T47D (cell line): ENCODE measurements at regions not wholly inside any gene's neighbourhood (a gene's known extent, or its start where the extent isn't known, plus 50 kb on each side); places are given as distances from the start of the nearest gene placed in this dataset.
A peak's percentile ranks its signal among the peaks of the same experiment; 100 is the strongest.
"Not testable (repeated sequence)": the region's sequence is repeated elsewhere in the genome, so short reads cannot be mapped to it uniquely, and the experiment has no call there.

ENCODE experiments used
- DNase-seq, 2 experiments: peaks; one replicate each; pipeline versions ENCODE4 v3.0.0 to v3.0.0-alpha.2; 2011 to 2012; ENCODE audit warnings: low read depth in 1 of 2, low spot score in 1 of 2
- JUND ChIP-seq: IDR thresholded peaks from 2 replicates; pipeline ENCODE4 v1.6.1; 2012; ENCODE audit warnings: low read depth
- in situ Hi-C: cut with HindIII; loops from 2 replicates; pipeline ENCODE4 v1.10.0; 2016; ENCODE audit warnings: low sequenced_read_pairs, low pct_unique_long_range_greater_than_20kb

DNA sequence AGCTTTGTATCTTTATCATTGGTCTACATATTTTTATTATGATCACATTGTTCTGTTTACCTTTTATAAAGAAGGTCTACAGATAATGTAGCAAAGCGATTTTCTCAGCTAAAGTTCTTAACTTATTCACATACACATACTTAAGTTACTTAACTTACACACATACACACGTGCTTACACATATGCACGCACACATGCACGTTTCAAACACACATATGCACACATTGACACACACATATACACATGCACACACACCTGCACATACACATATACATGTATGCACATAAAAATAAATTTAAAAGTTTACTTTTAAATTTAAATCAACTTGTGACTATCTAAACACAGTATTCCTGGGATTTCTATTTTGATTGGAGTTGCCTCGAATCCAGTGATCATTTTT, 1204.5 kb upstream of the SLC39A10 start:
- in situ Hi-C loops, result no loop called here
- TF ChIP-seq JUND, result no peak

GRCh38 chr2:194445226-194445625, 1211.8 kb upstream of the SLC39A10 start:
- in situ Hi-C loops, result no loop called here
- no peak for DNase-seq
- TF ChIP-seq JUND, result no peak

More for the DNA sequence above, 1204.5 kb upstream of the SLC39A10 start:
- DNase-seq, result no peak

- no peak for DNase-seq
These were observed 1213.1 kb upstream of the SLC39A10 start for GRCh38 chr2:194443926-194444325.

GRCh38 chr2:194424683-194425209, 1232.3 kb upstream of the SLC39A10 start:
- in situ Hi-C loops, result no loop called here

More at GRCh38 chr2:194443926-194444325, 1213.1 kb upstream of the SLC39A10 start:
- no peak for TF ChIP-seq JUND
- in situ Hi-C loops, result no loop called here

GRCh38 chr2:194411221-194411620, 1245.8 kb upstream of the SLC39A10 start:
- no peak for DNase-seq
- TF ChIP-seq JUND, result no peak
- in situ Hi-C loops, result no loop called here

More at GRCh38 chr2:194424683-194425209, 1232.3 kb upstream of the SLC39A10 start:
- TF ChIP-seq JUND, result no peak
- DNase-seq, result peak in 1 of 2 experiments; percentile 5

- in situ Hi-C loops, result no loop called here
- no peak for DNase-seq
- TF ChIP-seq JUND, result no peak
These were observed 1261.2 kb upstream of the SLC39A10 start for GRCh38 chr2:194395818-194396217.

- no peak for TF ChIP-seq JUND
- no peak for DNase-seq
- in situ Hi-C loops, result no loop called here
These were observed 1271.7 kb upstream of the SLC39A10 start for GRCh38 chr2:194385376-194385775.

DNA sequence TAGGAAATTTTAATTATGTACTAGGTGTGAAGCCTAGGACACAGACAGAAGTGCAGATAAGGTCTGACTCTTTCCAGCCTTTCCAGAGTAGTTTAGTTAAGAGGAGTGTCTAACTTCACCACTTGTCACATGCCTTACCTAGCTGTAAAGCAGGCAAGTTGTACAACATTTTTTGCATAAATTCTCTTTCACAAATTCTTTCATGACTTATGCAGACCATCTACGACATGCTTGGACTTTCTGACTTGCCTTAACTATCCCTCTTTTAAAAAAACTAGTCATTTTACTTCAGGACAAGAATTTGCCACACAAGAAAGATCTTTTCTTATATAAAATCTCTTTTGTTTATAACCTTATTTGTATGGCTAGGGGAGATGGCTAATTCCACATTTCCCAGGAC, 1273.6 kb upstream of the SLC39A10 start:
- peak in 1 of 2 experiments; percentile 38 for DNase-seq
- TF ChIP-seq JUND, result no peak
- in situ Hi-C loops, result no loop called here

DNA sequence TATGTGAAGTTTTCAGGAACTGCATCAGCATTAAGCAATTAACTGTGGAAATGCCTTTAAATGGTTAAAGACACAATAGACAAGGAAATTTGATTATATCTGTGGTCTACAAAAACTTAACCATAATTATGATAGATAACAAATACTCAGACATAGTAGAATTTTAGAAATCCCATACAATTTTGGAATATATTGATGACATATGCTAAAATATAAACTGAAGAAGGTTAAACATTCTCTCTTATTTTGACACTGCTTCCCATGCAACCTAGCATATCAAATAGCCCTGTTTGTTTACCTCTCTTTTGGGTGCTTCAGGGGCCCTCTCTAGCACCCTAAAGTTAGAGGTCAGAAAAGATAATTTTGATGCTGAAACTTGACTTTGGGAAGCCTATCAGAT, 1274.8 kb upstream of the SLC39A10 start:
- DNase-seq, result no peak
- TF ChIP-seq JUND, result no peak
- in situ Hi-C loops, result no loop called here

DNA sequence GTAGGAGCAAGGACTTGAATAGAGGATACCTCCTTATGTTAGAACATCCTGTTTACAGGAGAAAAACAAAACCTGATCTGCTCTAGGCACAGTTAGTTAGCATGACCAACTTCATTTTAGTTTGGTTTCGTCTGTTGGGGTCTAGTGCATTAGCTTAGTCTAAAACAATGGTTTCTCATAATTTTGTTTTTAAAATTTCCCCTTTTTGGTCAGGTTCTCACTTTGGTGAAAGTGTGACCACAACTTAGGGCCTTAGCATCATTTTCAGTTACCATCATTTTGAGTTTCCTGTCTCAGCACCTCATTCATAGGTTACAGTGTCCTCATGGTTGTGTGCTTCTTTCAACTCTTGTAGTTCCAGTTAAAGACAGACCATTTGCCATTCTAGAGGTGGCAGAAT, 1277.0 kb upstream of the SLC39A10 start:
- DNase-seq, result no peak
- in situ Hi-C loops, result no loop called here
- TF ChIP-seq JUND, result no peak

DNA sequence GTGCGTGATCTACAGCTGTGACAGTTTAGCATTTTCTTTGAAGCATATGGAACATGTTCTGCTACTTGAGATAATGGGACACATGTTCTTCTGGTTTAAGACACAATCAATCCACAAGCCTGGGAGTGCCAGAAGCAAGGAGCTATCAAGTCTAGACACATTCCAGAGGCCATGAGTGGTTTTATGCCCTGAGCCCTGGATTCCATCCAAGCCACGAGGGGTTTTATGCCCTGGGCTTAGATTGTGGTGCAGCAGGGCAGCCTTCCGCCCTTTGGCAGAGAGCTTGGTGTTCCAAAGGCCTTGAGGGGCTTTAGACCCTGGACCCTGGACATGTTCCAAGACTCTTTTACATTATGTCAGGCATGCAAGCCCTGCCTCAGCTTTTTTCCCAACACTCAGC, 1289.6 kb upstream of the SLC39A10 start:
- DNase-seq, in situ Hi-C loops: not testable (repeated sequence)

GRCh38 chr2:194363878-194364277, 1293.1 kb upstream of the SLC39A10 start:
- TF ChIP-seq JUND, result no peak
- in situ Hi-C loops, result no loop called here
- no peak for DNase-seq

- no peak for DNase-seq
- in situ Hi-C loops, result no loop called here
- no peak for TF ChIP-seq JUND
These were observed 1293.7 kb upstream of the SLC39A10 start for GRCh38 chr2:194363295-194363694.

DNA sequence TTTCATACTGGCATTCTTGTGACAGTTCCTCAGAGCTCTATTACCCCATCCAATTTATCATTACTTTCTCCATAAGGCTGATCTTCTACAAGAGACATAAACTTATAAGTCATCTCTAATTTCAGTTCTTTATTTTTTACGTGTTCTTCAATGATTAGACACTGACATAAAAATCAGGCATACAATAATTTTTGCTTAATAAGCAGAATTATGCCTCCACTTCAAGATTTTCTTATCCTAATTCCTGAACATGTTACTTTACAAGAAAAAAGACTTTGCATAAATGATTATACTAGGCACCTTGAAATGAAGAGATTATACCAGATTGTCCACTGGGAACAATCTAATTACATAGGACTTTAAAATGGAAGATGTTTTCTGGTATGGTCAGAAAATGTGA, 1304.5 kb upstream of the SLC39A10 start:
- no peak for DNase-seq
- TF ChIP-seq JUND, result no peak
- in situ Hi-C loops, result no loop called here
